B cell (primary cell): ENCODE measurements at regions not wholly inside any gene's neighbourhood (a gene's known extent, or its start where the extent isn't known, plus 50 kb on each side); places are given as distances from the start of the nearest gene placed in this dataset.

Experiments
- ATAC-seq: fragments of 200-7000 bp; cut with Tn5 transposase; one replicate; pipeline ENCODE4 v1.10.0; 2021; ENCODE audit warnings: low read depth, mild to moderate bottlenecking, moderate number of reproducible peaks, moderate library complexity
- CTCF ChIA-PET: fragments of 350-600 bp; sonication (Branson Sonifier 250); formaldehyde crosslinking; loops from one replicate; lab custom pipeline; 2021; ENCODE audit warnings: antibody characterized with exemption, inconsistent platforms; lab: Charles Lee
- POLR2A ChIA-PET: fragments of 350-600 bp; sonication (Branson Sonifier 250); formaldehyde crosslinking; loops from one replicate; lab custom pipeline; 2021; ENCODE audit warnings: antibody characterized with exemption; lab: Charles Lee
- DNase-seq: peaks from one replicate; pipeline ENCODE4 v3.0.0; 2013
- H2AFZ ChIP-seq: 2 replicates; pipeline ENCODE4 v1.6.1; 2012; ENCODE audit warnings: mild to moderate bottlenecking, low read depth, low read length; ENCODE audit not compliant: insufficient read depth, poor library complexity, severe bottlenecking
- H3K27ac ChIP-seq, 2 donors: 1 replicate in 1 of 2; 2 replicates in 1 of 2; pipeline ENCODE4 v1.5.1; 2012 to 2013; ENCODE audit warnings: low read length in 2 of 2, mild to moderate bottlenecking in 2 of 2, moderate library complexity in 1 of 2
- H3K27me3 ChIP-seq, 4 experiments: fragments of 200-600 bp in 1 of 4; sonication (generic) in 1 of 4; replicated peaks in 1 of 4; 1 replicate in 2 of 4; 2 replicates in 2 of 4; pipeline versions ENCODE4 v1.6.1 to v1.7.0; 2013 to 2016; ENCODE audit warnings: low read length in 3 of 4, mild to moderate bottlenecking in 2 of 4, mixed read lengths in 1 of 4, moderate library complexity in 1 of 4; ENCODE audit not compliant: insufficient read depth in 4 of 4, control insufficient read depth in 3 of 4; ENCODE audit errors: control extremely low read depth in 1 of 4
- H3K36me3 ChIP-seq, 2 experiments: replicated peaks in 1 of 2; 1 replicate in 1 of 2; 2 replicates in 1 of 2; pipeline versions ENCODE4 v1.6.1 to v1.7.1; 2013; ENCODE audit warnings: low read length in 1 of 2; ENCODE audit not compliant: insufficient read depth in 2 of 2, control insufficient read depth in 1 of 2; ENCODE audit errors: control extremely low read depth in 1 of 2, extremely low read depth in 1 of 2
- H3K4me1 ChIP-seq, 2 donors: fragments of 200-600 bp in 1 of 2; sonication (generic) in 1 of 2; 1 replicate in 1 of 2; 2 replicates in 1 of 2; pipeline versions ENCODE4 v1.5.1 to v1.6.1; 2013 to 2017; ENCODE audit warnings: low read length in 2 of 2; ENCODE audit not compliant: control insufficient read depth in 2 of 2, insufficient read depth in 2 of 2
- H3K4me2 ChIP-seq: replicated peaks from 2 replicates; pipeline ENCODE3; 2012; ENCODE audit warnings: mild to moderate bottlenecking, low read depth, low read length; ENCODE audit not compliant: poor library complexity, severe bottlenecking
- H3K4me3 ChIP-seq, 5 experiments: fragments of 200-600 bp in 1 of 5; sonication (generic) in 1 of 5; 1 replicate in 3 of 5; 2 replicates in 2 of 5; pipeline versions ENCODE4 v1.5.1 to v1.7.0; 2011 to 2016; ENCODE audit warnings: low read length in 4 of 5, mild to moderate bottlenecking in 4 of 5, low read depth in 2 of 5, control low read depth in 1 of 5, moderate library complexity in 1 of 5; ENCODE audit not compliant: insufficient read depth in 1 of 5; ENCODE audit errors: control extremely low read depth in 1 of 5, extremely low read depth in 1 of 5
- H3K79me2 ChIP-seq: fragments of 200-600 bp; sonication (generic); one replicate; pipeline ENCODE4 v1.6.0; 2016; ENCODE audit warnings: low read length; ENCODE audit not compliant: control insufficient read depth, insufficient read depth
- H3K9ac ChIP-seq: fragments of 200-600 bp; sonication (generic); 2 replicates; pipeline ENCODE4 v1.6.1; 2017; ENCODE audit warnings: mild to moderate bottlenecking, low read length, moderate library complexity
- H3K9me3 ChIP-seq, 3 donors: one replicate each; pipeline versions ENCODE4 v1.6.1 to v1.7.1; 2013; ENCODE audit warnings: low read length in 2 of 3; ENCODE audit not compliant: control insufficient read depth in 2 of 3, insufficient read depth in 1 of 3; ENCODE audit errors: control extremely low read depth in 1 of 3
- H4K20me1 ChIP-seq: 2 replicates; pipeline ENCODE4 v1.6.0; 2012; ENCODE audit warnings: mild to moderate bottlenecking, low read length; ENCODE audit not compliant: insufficient read depth, control insufficient read depth, poor library complexity, severe bottlenecking
- H3K27ac Mint-ChIP-seq: one replicate; pipeline ENCODE4 v1.8.0; 2021; ENCODE audit warnings: mixed read lengths
- H3K27me3 Mint-ChIP-seq: one replicate; pipeline ENCODE4 v1.8.0; 2021; ENCODE audit warnings: mixed read lengths
- H3K4me1 Mint-ChIP-seq: one replicate; pipeline ENCODE4 v1.8.0; 2021; ENCODE audit warnings: mixed read lengths
- H3K4me3 Mint-ChIP-seq: one replicate; pipeline ENCODE4 v1.8.0; 2021; ENCODE audit warnings: mixed read lengths
- H3K9me3 Mint-ChIP-seq: one replicate; pipeline ENCODE4 v1.8.0; 2022; ENCODE audit warnings: mixed read lengths; ENCODE audit not compliant: insufficient read depth
- EZH2 ChIP-seq: IDR thresholded peaks from 2 replicates; pipeline ENCODE4 v1.6.1; 2012; ENCODE audit warnings: borderline replicate concordance, low read depth, mild to moderate bottlenecking, moderate library complexity, low read length; ENCODE audit not compliant: insufficient read depth, poor library complexity, severe bottlenecking
- WGBS: methylation state at CpG from one replicate; pipeline ENCODE4 v1.1.5; 2013; ENCODE audit warnings: missing lambda C conversion rate; ENCODE audit not compliant: insufficient coverage; 5-methylcytosine and 5-hydroxymethylcytosine counted together
- intact Hi-C: fragments of 100-400 bp; cut with micrococcal nuclease; formaldehyde crosslinking; loops from one replicate; pipeline ENCODE4 v1.10.0; 2022
- TF ChIP-seq, protein P1 (sequence below): fragments of 200-600 bp; IDR thresholded peaks from one replicate; pipeline ENCODE4 v1.8.0; 2022; ENCODE audit warnings: antibody characterized with exemption, mild to moderate bottlenecking

DNA sequence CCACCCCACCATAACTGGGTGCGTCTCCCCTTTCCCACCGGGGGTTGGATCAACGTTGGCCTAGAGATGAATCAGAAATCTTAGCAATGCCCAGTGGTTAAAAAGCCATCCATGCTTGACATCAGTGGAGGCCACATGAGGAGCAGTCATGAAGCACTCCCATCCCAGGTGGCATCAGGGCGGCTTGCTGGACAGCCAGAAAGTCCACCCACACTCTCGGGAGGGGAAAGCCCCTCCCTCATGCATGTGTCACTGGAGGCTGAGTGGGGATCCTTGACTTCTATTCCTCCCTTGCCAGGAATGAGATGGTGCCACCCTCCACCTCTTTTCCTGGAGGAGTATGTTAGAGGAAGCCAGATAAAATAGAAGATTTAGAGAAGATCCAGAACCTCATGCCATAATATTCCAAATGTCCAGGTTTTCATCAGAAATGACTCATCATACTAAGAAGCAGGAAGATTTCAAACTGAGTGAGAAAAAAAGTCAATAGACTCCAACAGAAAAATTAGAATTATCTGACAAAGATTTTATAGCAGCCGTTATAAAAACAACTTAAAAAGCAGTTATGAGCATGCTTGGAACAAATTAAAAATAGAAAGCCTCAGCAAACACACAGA lies 507.1 kb upstream of the ID2 start:
- Mint-ChIP-seq H3K9me3 (no peaks in the 10 kb centered on the region), H3K27me3 (peaks cover 50% of the 10 kb centered on the region), H3K4me3 (no peak overlapping the region), H3K4me1 (no peaks in the 10 kb centered on the region), H3K27ac (no peak overlapping the region)
- DNase-seq (no peak), ATAC-seq (no peak)
- H4K20me1 ChIP-seq, result no peaks in the 10 kb centered on the region
- intact Hi-C loops, result no loop called here
- H3K36me3 ChIP-seq, result no peaks in the 10 kb centered on the region
- H3K79me2 ChIP-seq, result no peaks in the 10 kb centered on the region
- H3K4me1 ChIP-seq, result no peaks in the 10 kb centered on the region
- H3K27ac ChIP-seq, result no peak overlapping the region
- ChIA-PET CTCF (no interaction called here), POLR2A (no interaction called here)
- no peak overlapping the region for H3K9ac ChIP-seq
- 65% methylated on average over 3 of the region's 6 CpGs for WGBS
- H3K27me3 ChIP-seq, result peaks cover 0 to 5% (median 2%) of the 10 kb centered on the region in 4 experiments
- H2AFZ ChIP-seq, result no peak overlapping the region
- peaks cover 0 to 6% (median 5%) of the 10 kb centered on the region in 3 donors for H3K9me3 ChIP-seq
- no peak overlapping the region for H3K4me2 ChIP-seq
- TF ChIP-seq, protein P1, sequence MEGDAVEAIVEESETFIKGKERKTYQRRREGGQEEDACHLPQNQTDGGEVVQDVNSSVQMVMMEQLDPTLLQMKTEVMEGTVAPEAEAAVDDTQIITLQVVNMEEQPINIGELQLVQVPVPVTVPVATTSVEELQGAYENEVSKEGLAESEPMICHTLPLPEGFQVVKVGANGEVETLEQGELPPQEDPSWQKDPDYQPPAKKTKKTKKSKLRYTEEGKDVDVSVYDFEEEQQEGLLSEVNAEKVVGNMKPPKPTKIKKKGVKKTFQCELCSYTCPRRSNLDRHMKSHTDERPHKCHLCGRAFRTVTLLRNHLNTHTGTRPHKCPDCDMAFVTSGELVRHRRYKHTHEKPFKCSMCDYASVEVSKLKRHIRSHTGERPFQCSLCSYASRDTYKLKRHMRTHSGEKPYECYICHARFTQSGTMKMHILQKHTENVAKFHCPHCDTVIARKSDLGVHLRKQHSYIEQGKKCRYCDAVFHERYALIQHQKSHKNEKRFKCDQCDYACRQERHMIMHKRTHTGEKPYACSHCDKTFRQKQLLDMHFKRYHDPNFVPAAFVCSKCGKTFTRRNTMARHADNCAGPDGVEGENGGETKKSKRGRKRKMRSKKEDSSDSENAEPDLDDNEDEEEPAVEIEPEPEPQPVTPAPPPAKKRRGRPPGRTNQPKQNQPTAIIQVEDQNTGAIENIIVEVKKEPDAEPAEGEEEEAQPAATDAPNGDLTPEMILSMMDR, result no peak
- no peak for TF ChIP-seq EZH2
- H3K4me3 ChIP-seq, result no peak overlapping the region

DNA sequence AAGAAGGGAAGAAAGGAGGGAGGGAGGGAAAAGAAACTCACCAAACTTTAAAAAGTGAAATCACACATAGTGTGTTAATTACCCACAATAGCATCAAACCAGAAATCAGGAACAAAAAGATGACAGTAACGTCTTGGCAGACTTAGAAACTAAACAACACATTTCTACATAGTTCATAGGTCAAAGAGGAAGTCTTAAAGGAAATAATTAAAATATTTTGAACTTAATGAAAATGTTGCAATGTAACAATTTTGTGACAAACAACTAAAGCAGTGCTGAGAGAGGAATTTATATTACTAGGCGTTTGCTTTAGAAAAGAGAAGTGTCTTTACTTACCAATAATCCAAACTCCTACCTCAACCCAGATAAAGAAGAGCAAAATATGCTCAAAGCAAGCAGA lies 505.0 kb upstream of the ID2 start:
- Mint-ChIP-seq H3K9me3 (peaks cover 2% of the 10 kb centered on the region), H3K4me3 (no peak overlapping the region), H3K4me1 (no peaks in the 10 kb centered on the region), H3K27ac (no peak overlapping the region), H3K27me3 (peaks cover 41% of the 10 kb centered on the region)
- H3K27ac ChIP-seq, result no peak overlapping the region
- POLR2A ChIA-PET, result no interaction called here
- no peak overlapping the region for H3K9ac ChIP-seq
- TF ChIP-seq, protein P1, result no peak
- no peak for TF ChIP-seq EZH2
- no peak overlapping the region for H3K4me3 ChIP-seq
- peaks cover 0 to 5% (median 0%) of the 10 kb centered on the region in 4 experiments for H3K27me3 ChIP-seq
- no peaks in the 10 kb centered on the region for H3K36me3 ChIP-seq
- no peak overlapping the region for H2AFZ ChIP-seq
- H3K9me3 ChIP-seq, result peaks cover 0 to 6% (median 5%) of the 10 kb centered on the region in 3 donors
- no peaks in the 10 kb centered on the region for H3K79me2 ChIP-seq
- DNase-seq (no peak), ATAC-seq (no peak)
- H4K20me1 ChIP-seq, result no peaks in the 10 kb centered on the region
- WGBS, result no CpG with 5 or more reads among the region's 2 CpGs
- H3K4me1 ChIP-seq, result no peaks in the 10 kb centered on the region
- H3K4me2 ChIP-seq, result no peak overlapping the region
- CTCF ChIA-PET, result no interaction called here
- intact Hi-C loops, result no loop called here
